OCI-LY3 (cell line): ENCODE measurements at regions not wholly inside any gene's neighbourhood (a gene's known extent, or its start where the extent isn't known, plus 50 kb on each side); places are given as distances from the start of the nearest gene placed in this dataset.
"Not testable (repeated sequence)": the region's sequence is repeated elsewhere in the genome, so short reads cannot be mapped to it uniquely, and the experiment has no call there.

Experiments
- H2AFZ ChIP-seq: fragments of 200-600, 300-600 bp; shearing (Covaris generic); 2 replicates; pipeline ENCODE4 v1.6.0; 2014; ENCODE audit warnings: antibody characterized with exemption, low read depth, low read length
- H3K27ac ChIP-seq: fragments of 200-600, 300-600 bp; sonication (generic); 2 replicates; pipeline ENCODE4 v1.5.1; 2014; ENCODE audit warnings: mild to moderate bottlenecking, low read length, moderate library complexity, mixed read lengths
- H3K27me3 ChIP-seq: fragments of 200-600, 300-600 bp; sonication (generic); 2 replicates; pipeline ENCODE4 v1.6.1; 2014; ENCODE audit warnings: low read depth, low read length, mixed read lengths
- H3K36me3 ChIP-seq: fragments of 200-600, 300-600 bp; sonication (generic); replicated peaks from 2 replicates; pipeline ENCODE3; 2014; ENCODE audit warnings: low read depth, low read length, mixed read lengths
- H3K4me1 ChIP-seq: fragments of 300-600, 200-600 bp; sonication (generic); 2 replicates; pipeline ENCODE4 v1.6.1; 2014; ENCODE audit warnings: low read length, mixed read lengths
- H3K4me2 ChIP-seq: fragments of 200-600, 300-600 bp; sonication (generic); 2 replicates; pipeline ENCODE4 v1.6.1; 2014; ENCODE audit warnings: low read length, mixed read lengths
- H3K4me3 ChIP-seq: fragments of 300-600, 200-600 bp; sonication (generic); 2 replicates; pipeline ENCODE4 v1.5.1; 2014; ENCODE audit warnings: antibody characterized with exemption, mild to moderate bottlenecking, low read length, moderate library complexity
- H3K79me2 ChIP-seq: fragments of 300-600, 200-600 bp; shearing (Covaris generic); 2 replicates; pipeline ENCODE4 v1.6.1; 2014; ENCODE audit warnings: mild to moderate bottlenecking, low read length, mixed read lengths
- H3K9ac ChIP-seq: fragments of 300-600, 200-600 bp; shearing (Covaris generic); 2 replicates; pipeline ENCODE4 v1.6.0; 2014; ENCODE audit warnings: mild to moderate bottlenecking, low read length, moderate library complexity
- H3K9me3 ChIP-seq: fragments of 200-600, 300-600 bp; shearing (Covaris generic); 2 replicates; pipeline ENCODE4 v1.6.1; 2014; ENCODE audit warnings: low read length, mixed read lengths; ENCODE audit not compliant: insufficient read depth
- H4K20me1 ChIP-seq: fragments of 200-600, 300-600 bp; sonication (generic); 2 replicates; pipeline ENCODE4 v1.6.1; 2016; ENCODE audit warnings: low read length, mixed read lengths; ENCODE audit not compliant: insufficient read depth
- EZH2phosphoT487 ChIP-seq: fragments of 200-600 bp; shearing (Covaris generic); IDR thresholded peaks from 2 replicates; pipeline ENCODE4 v1.6.1; 2018; ENCODE audit warnings: antibody characterized with exemption, mixed run types, low read depth
- TF ChIP-seq, protein P1 (sequence below): fragments of 200-600, 300-600 bp; sonication (generic); IDR thresholded peaks from 2 replicates; pipeline ENCODE4 v1.5.1; 2014; ENCODE audit warnings: antibody characterized with exemption, low read length, low read depth

DNA sequence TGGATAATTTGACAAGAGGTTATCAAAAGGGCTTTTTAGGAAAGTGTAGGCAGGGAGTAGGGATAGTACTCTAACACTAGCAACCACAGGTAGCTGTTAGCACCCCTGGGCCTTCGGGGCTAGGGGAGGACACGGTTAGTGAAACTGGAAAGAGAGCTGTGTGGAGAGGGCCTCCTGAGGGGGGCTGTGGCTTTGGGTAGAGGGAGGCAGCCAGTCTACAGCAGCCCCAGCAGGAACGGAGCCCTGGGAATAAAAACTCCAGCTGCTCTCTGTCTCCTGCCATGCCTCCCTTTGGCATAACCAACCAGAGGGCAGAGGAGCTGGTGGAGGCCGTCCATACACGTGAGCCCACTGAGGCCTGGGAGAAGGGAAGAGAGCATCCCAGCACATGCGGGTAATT is 223.2 kb downstream of the FOXD2 start:
- H3K4me2 ChIP-seq: no peak overlapping the region
- H4K20me1 ChIP-seq: no peaks in the 10 kb centered on the region
- no peak overlapping the region for H2AFZ ChIP-seq
- no peaks in the 10 kb centered on the region for H3K27me3 ChIP-seq
- no peak overlapping the region for H3K9ac ChIP-seq
- no peaks in the 10 kb centered on the region for H3K36me3 ChIP-seq
- no peak overlapping the region for H3K4me3 ChIP-seq
- no peaks in the 10 kb centered on the region for H3K9me3 ChIP-seq
- H3K79me2 ChIP-seq: no peaks in the 10 kb centered on the region
- H3K4me1 ChIP-seq: no peaks in the 10 kb centered on the region
- H3K27ac ChIP-seq: no peak overlapping the region
- TF ChIP-seq EZH2phosphoT487: no peak
- TF ChIP-seq, protein P1, sequence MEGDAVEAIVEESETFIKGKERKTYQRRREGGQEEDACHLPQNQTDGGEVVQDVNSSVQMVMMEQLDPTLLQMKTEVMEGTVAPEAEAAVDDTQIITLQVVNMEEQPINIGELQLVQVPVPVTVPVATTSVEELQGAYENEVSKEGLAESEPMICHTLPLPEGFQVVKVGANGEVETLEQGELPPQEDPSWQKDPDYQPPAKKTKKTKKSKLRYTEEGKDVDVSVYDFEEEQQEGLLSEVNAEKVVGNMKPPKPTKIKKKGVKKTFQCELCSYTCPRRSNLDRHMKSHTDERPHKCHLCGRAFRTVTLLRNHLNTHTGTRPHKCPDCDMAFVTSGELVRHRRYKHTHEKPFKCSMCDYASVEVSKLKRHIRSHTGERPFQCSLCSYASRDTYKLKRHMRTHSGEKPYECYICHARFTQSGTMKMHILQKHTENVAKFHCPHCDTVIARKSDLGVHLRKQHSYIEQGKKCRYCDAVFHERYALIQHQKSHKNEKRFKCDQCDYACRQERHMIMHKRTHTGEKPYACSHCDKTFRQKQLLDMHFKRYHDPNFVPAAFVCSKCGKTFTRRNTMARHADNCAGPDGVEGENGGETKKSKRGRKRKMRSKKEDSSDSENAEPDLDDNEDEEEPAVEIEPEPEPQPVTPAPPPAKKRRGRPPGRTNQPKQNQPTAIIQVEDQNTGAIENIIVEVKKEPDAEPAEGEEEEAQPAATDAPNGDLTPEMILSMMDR: no peak

GRCh38 chr1:47662068-47662467 is 224.2 kb downstream of the FOXD2 start:
- H3K36me3 ChIP-seq: no peaks in the 10 kb centered on the region
- no peak overlapping the region for H3K27ac ChIP-seq
- H3K4me2 ChIP-seq: no peak overlapping the region
- TF ChIP-seq, protein P1: no peak
- TF ChIP-seq EZH2phosphoT487: no peak
- H3K27me3 ChIP-seq: no peaks in the 10 kb centered on the region
- H3K9ac ChIP-seq: no peak overlapping the region
- H3K4me3 ChIP-seq: no peak overlapping the region
- no peak overlapping the region for H2AFZ ChIP-seq
- no peaks in the 10 kb centered on the region for H3K79me2 ChIP-seq
- H4K20me1 ChIP-seq: no peaks in the 10 kb centered on the region
- H3K4me1 ChIP-seq: no peaks in the 10 kb centered on the region
- H3K9me3 ChIP-seq: no peaks in the 10 kb centered on the region

GRCh38 chr1:47663286-47663685 is 225.4 kb downstream of the FOXD2 start:
- H3K79me2 ChIP-seq: no peaks in the 10 kb centered on the region
- TF ChIP-seq EZH2phosphoT487: no peak
- TF ChIP-seq, protein P1: no peak
- H3K27me3 ChIP-seq: no peaks in the 10 kb centered on the region
- no peaks in the 10 kb centered on the region for H4K20me1 ChIP-seq
- H3K27ac ChIP-seq: no peak overlapping the region
- no peak overlapping the region for H2AFZ ChIP-seq
- no peak overlapping the region for H3K9ac ChIP-seq
- H3K36me3 ChIP-seq: no peaks in the 10 kb centered on the region
- no peak overlapping the region for H3K4me3 ChIP-seq
- H3K4me1 ChIP-seq: no peaks in the 10 kb centered on the region
- no peaks in the 10 kb centered on the region for H3K9me3 ChIP-seq
- no peak overlapping the region for H3K4me2 ChIP-seq

- Histone ChIP-seq H3K9ac (no peak overlapping the region), H3K36me3 (no peaks in the 10 kb centered on the region), H3K79me2 (no peaks in the 10 kb centered on the region), H3K4me2 (no peak overlapping the region), H3K27me3 (no peaks in the 10 kb centered on the region), H3K9me3 (no peaks in the 10 kb centered on the region), H4K20me1 (no peaks in the 10 kb centered on the region), H3K27ac (no peak overlapping the region), H2AFZ (no peak overlapping the region), H3K4me1 (no peaks in the 10 kb centered on the region), H3K4me3 (no peak overlapping the region)
- no peak for TF ChIP-seq EZH2phosphoT487
- TF ChIP-seq, protein P1: no peak
These were observed 226.5 kb downstream of the FOXD2 start for GRCh38 chr1:47664356-47664755.

GRCh38 chr1:47664896-47665295 is 227.1 kb downstream of the FOXD2 start:
- not testable (repeated sequence) for H3K4me1 ChIP-seq, H3K27me3 ChIP-seq, H3K4me2 ChIP-seq, H3K79me2 ChIP-seq, H3K27ac ChIP-seq, H3K36me3 ChIP-seq, H4K20me1 ChIP-seq, H3K9me3 ChIP-seq, H3K4me3 ChIP-seq, H3K9ac ChIP-seq, H2AFZ ChIP-seq
